ENCODE measurements at regions not wholly inside any gene's neighbourhood (a gene's known extent, or its start where the extent isn't known, plus 50 kb on each side); places are given as distances from the start of the nearest gene placed in this dataset.

DNA sequence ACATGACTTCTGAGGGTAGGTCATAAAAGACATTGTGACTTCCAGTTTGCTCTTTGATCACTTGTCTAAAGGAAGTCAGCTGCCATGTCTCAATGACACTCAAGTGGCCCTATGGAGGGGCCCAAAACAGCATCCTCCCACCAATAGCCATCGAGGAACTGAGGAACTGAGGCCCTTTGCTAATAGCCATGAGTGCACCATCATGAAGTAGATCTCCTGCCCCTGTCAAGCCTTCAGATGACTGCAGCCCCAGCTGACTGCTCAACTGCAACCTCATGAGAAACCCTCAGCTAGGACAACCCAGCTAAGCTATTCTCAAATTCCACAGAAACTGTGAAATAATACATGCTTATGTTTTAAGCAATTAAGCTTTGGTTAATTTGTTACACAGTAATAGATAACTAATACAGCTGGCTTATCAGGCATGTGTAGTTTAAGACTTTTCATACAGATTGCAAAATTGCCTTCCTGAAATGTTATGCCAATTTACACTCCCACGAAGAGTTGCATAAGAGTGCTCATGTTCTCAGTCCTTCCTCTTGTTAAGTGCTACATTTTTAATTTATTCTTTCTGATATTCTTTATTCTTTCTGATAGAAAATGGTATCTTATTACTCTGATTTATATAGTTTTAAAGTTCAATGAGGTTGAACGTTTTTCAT lies 105.6 kb upstream of the NDUFV2 start:
- no peak for TF ChIP-seq GATA3 (IDR thresholded peaks at IDR 0.05; ENCODE audit: low read depth, low read length)
- TF ChIP-seq GATA2 (IDR thresholded peaks at IDR 0.05; ENCODE audit: low read depth, low read length): no peak
